ENCODE measurements at regions not wholly inside any gene's neighbourhood (a gene's known extent, or its start where the extent isn't known, plus 50 kb on each side); places are given as distances from the start of the nearest gene placed in this dataset.
"Not testable (repeated sequence)": the region's sequence is repeated elsewhere in the genome, so short reads cannot be mapped to it uniquely, and the experiment has no call there.

GRCh38 chr1:94769551-94769950 lies 50.6 kb upstream of the SLC44A3 start:
- Mint-ChIP-seq H3K4me1 (peaks cover 2 to 8% (median 7%) of the 10 kb centered on the region in 3 donors), H3K9me3 (peaks cover 0 to 5% (median 0%) of the 10 kb centered on the region in 3 donors), H3K27ac (no peak overlapping the region), H3K36me3 (no peaks in the 10 kb centered on the region), H3K27me3 (peaks cover 4% of the 10 kb centered on the region), H3K4me3 (no peak overlapping the region)

GRCh38 chr1:94768036-94768435 lies 52.1 kb upstream of the SLC44A3 start:
- Mint-ChIP-seq H3K4me1 (peaks cover 2 to 4% (median 3%) of the 10 kb centered on the region in 3 donors), H3K36me3 (no peaks in the 10 kb centered on the region), H3K4me3 (no peak overlapping the region), H3K9me3 (peaks cover 0 to 5% (median 0%) of the 10 kb centered on the region in 3 donors), H3K27ac (no peak overlapping the region), H3K27me3 (peaks cover 2% of the 10 kb centered on the region)

GRCh38 chr1:94765958-94766357 lies 54.2 kb upstream of the SLC44A3 start:
- Mint-ChIP-seq H3K4me1 (no peaks in the 10 kb centered on the region), H3K27ac (no peak overlapping the region), H3K9me3 (peaks cover 0 to 5% (median 2%) of the 10 kb centered on the region in 3 donors), H3K4me3 (no peak overlapping the region), H3K36me3 (no peaks in the 10 kb centered on the region), H3K27me3 (peaks cover 3% of the 10 kb centered on the region)

DNA sequence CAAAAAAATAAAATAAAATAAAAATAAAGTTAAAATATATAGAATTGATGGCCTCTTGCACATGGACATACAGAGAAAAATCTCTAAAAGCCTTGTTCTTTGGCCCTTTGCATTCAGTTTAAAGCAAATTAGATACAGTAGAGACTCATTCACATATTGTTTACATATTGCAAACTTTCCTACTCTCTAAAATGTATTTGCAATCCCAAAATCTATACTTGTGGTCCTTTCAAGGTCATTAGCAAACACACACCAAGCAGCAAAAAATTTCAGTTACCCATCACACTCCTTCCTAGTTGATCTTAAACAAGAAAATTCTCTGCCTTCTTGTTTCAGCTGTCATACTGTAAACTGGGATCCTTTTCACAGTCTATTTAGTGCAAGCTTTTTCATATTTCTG lies 61.0 kb upstream of the SLC44A3 start:
- Mint-ChIP-seq H3K9me3 (peaks cover 0 to 9% (median 1%) of the 10 kb centered on the region in 3 donors), H3K27ac (no peak overlapping the region), H3K4me3 (no peak overlapping the region), H3K4me1 (peaks cover 0 to 1% (median 0%) of the 10 kb centered on the region in 3 donors), H3K36me3 (no peaks in the 10 kb centered on the region), H3K27me3 (peaks cover 19% of the 10 kb centered on the region)

DNA sequence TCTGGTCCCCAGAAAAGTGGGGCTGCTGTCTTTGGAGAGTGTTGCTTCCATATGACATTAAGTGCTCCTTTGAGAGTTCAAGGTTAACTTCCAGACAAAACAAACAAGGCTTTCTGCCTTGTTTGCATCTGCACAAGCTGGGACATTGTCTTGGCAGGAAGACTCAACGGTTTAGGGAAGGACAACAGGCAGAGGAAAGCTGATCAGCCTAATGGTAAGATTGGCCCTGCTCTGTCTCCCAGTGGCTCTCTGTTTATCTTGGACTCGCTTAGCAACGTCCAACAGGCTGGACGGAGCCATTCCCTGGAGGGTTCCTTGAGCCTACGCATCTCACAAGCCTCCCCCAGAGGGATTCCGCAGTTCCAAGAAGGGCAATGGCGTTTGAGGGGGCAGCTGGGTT lies 62.2 kb upstream of the SLC44A3 start:
- no peak overlapping the region for H3K4me3 Mint-ChIP-seq
- H3K36me3 Mint-ChIP-seq: no peaks in the 10 kb centered on the region
- peaks cover 0 to 9% (median 1%) of the 10 kb centered on the region in 3 donors for H3K9me3 Mint-ChIP-seq
- peaks cover 0 to 1% (median 0%) of the 10 kb centered on the region in 3 donors for H3K4me1 Mint-ChIP-seq
- H3K27me3 Mint-ChIP-seq: peaks cover 22% of the 10 kb centered on the region
- H3K27ac Mint-ChIP-seq: no peak overlapping the region

GRCh38 chr1:94755675-94756074 lies 64.5 kb upstream of the SLC44A3 start:
- no peaks in the 10 kb centered on the region for H3K36me3 Mint-ChIP-seq
- peaks cover 0 to 7% (median 1%) of the 10 kb centered on the region in 3 donors for H3K9me3 Mint-ChIP-seq
- H3K4me1 Mint-ChIP-seq: peaks cover 0 to 1% (median 0%) of the 10 kb centered on the region in 3 donors

DNA sequence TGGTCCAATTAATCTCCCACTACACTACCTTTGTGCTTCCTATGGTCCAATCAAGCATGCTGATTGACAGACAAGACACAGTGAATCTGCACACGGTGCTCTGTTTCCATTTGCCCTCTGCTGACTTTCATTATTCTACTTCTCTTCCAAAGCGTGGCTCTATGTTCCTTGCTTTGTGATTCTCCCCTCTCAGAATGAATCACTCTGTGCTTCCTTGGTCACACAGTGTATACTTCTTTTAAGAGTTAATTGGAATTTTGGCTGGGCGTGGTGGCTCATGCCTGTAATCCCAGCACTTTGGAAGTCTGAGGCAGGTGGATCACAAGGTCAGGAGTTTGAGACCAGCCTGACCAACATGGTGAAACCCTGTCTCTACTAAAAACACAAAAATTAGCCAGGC lies 65.1 kb upstream of the SLC44A3 start:
- H3K4me3 Mint-ChIP-seq, H3K4me1 Mint-ChIP-seq, H3K36me3 Mint-ChIP-seq, H3K9me3 Mint-ChIP-seq, H3K27ac Mint-ChIP-seq: not testable (repeated sequence)
- H3K27me3 Mint-ChIP-seq: peaks cover 20% of the 10 kb centered on the region

More at GRCh38 chr1:94755675-94756074, 64.5 kb upstream of the SLC44A3 start:
- peaks cover 20% of the 10 kb centered on the region for H3K27me3 Mint-ChIP-seq
- H3K4me3 Mint-ChIP-seq: no peak overlapping the region
- H3K27ac Mint-ChIP-seq: no peak overlapping the region

GRCh38 chr1:94754570-94754969 lies 65.6 kb upstream of the SLC44A3 start:
- H3K27me3 Mint-ChIP-seq: peaks cover 17% of the 10 kb centered on the region
- H3K4me3 Mint-ChIP-seq: no peak overlapping the region
- H3K36me3 Mint-ChIP-seq: no peaks in the 10 kb centered on the region
- H3K27ac Mint-ChIP-seq: no peak overlapping the region
- peaks cover 0 to 1% (median 0%) of the 10 kb centered on the region in 3 donors for H3K4me1 Mint-ChIP-seq
- H3K9me3 Mint-ChIP-seq: peaks cover under 1 to 3% (median 3%) of the 10 kb centered on the region in 3 donors

GRCh38 chr1:94754095-94754494 lies 66.1 kb upstream of the SLC44A3 start:
- H3K27me3 Mint-ChIP-seq: peaks cover 14% of the 10 kb centered on the region
- peaks cover 0 to 6% (median 2%) of the 10 kb centered on the region in 3 donors for H3K9me3 Mint-ChIP-seq
- H3K4me3 Mint-ChIP-seq: no peak overlapping the region
- H3K4me1 Mint-ChIP-seq: peaks cover 0 to 1% (median 0%) of the 10 kb centered on the region in 3 donors
- no peak overlapping the region for H3K27ac Mint-ChIP-seq
- no peaks in the 10 kb centered on the region for H3K36me3 Mint-ChIP-seq

- Mint-ChIP-seq H3K4me3 (no peak overlapping the region), H3K4me1 (peaks cover 0 to 1% (median 0%) of the 10 kb centered on the region in 3 donors), H3K27ac (no peak overlapping the region), H3K27me3 (peaks cover 14% of the 10 kb centered on the region), H3K9me3 (peaks cover 0 to 11% (median 3%) of the 10 kb centered on the region in 3 donors), H3K36me3 (no peaks in the 10 kb centered on the region)
These were observed 66.8 kb upstream of the SLC44A3 start for GRCh38 chr1:94753171-94753972.

GRCh38 chr1:94751483-94751882 lies 68.7 kb upstream of the SLC44A3 start:
- not testable (repeated sequence) for H3K4me1 Mint-ChIP-seq, H3K27ac Mint-ChIP-seq, H3K4me3 Mint-ChIP-seq, H3K36me3 Mint-ChIP-seq
- H3K27me3 Mint-ChIP-seq: peaks cover 17% of the 10 kb centered on the region
- peaks cover 0 to 11% (median 3%) of the 10 kb centered on the region in 3 donors for H3K9me3 Mint-ChIP-seq

GRCh38 chr1:94746635-94747525 lies 73.3 kb upstream of the SLC44A3 start:
- peaks cover 0 to 11% (median 1%) of the 10 kb centered on the region in 3 donors for H3K9me3 Mint-ChIP-seq
- H3K4me3 Mint-ChIP-seq: no peak overlapping the region
- H3K36me3 Mint-ChIP-seq: peaks cover 4% of the 10 kb centered on the region
- H3K4me1 Mint-ChIP-seq: no peaks in the 10 kb centered on the region
- peaks cover 5% of the 10 kb centered on the region for H3K27me3 Mint-ChIP-seq
- H3K27ac Mint-ChIP-seq: no peak overlapping the region

GRCh38 chr1:94745742-94746141 lies 74.4 kb upstream of the SLC44A3 start:
- Mint-ChIP-seq H3K9me3 (peaks cover 0 to 11% (median 1%) of the 10 kb centered on the region in 3 donors), H3K36me3 (peaks cover 4% of the 10 kb centered on the region), H3K4me1 (peaks cover 0 to 4% (median 0%) of the 10 kb centered on the region in 3 donors), H3K4me3 (no peak overlapping the region), H3K27ac (no peak overlapping the region), H3K27me3 (peaks cover 5% of the 10 kb centered on the region)

DNA sequence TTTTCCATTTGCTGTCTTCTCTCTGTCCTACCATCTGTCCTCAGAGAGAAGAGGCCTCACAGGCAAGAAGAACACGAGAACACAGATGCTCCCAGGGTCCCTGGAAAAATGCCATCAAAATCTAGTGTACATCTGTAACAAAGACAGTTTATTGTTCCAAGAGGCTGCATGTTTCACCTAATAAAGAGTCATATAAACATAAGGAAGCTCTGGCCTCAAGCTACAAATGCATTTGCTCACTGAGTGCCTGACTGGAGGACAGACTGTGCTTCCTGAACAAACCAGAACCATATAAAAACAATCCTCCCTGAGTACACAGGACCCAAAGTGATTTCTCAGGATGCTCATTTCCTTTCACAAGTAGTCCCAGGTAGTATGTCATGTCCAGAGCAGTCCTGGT lies 76.3 kb upstream of the SLC44A3 start:
- Mint-ChIP-seq H3K4me1 (peaks cover 0 to 4% (median 0%) of the 10 kb centered on the region in 3 donors), H3K9me3 (peaks cover 0 to 2% (median 0%) of the 10 kb centered on the region in 3 donors), H3K36me3 (peaks cover 4% of the 10 kb centered on the region), H3K27me3 (peaks cover 11% of the 10 kb centered on the region), H3K27ac (no peak overlapping the region), H3K4me3 (no peak overlapping the region)

GRCh38 chr1:94741996-94742395 lies 78.2 kb upstream of the SLC44A3 start:
- H3K4me1 Mint-ChIP-seq: peaks cover 0 to 4% (median 0%) of the 10 kb centered on the region in 3 donors
- peaks cover 15% of the 10 kb centered on the region for H3K27me3 Mint-ChIP-seq
- H3K9me3 Mint-ChIP-seq: no peaks in the 10 kb centered on the region
- H3K36me3 Mint-ChIP-seq: peaks cover 4% of the 10 kb centered on the region
- no peak overlapping the region for H3K27ac Mint-ChIP-seq
- H3K4me3 Mint-ChIP-seq: no peak overlapping the region

Measured in IgD-negative memory B cell (primary cell).